HFFc6 (cell line): ENCODE measurements at regions not wholly inside any gene's neighbourhood (a gene's known extent, or its start where the extent isn't known, plus 50 kb on each side); places are given as distances from the start of the nearest gene placed in this dataset.

ENCODE experiments used
- DNase-seq: peaks from one replicate; pipeline ENCODE4 v3.0.0-alpha.2; 2018
- H3K27ac Mint-ChIP-seq: 2 replicates; pipeline ENCODE4 v1.8.0; 2020; ENCODE audit warnings: mild to moderate bottlenecking, mixed read lengths
- H3K27me3 Mint-ChIP-seq: 2 replicates; pipeline ENCODE4 v1.8.0; 2021; ENCODE audit warnings: mild to moderate bottlenecking, moderate library complexity, mixed read lengths; ENCODE audit not compliant: insufficient read depth
- H3K36me3 Mint-ChIP-seq: 2 replicates; pipeline ENCODE4 v1.8.0; 2021; ENCODE audit warnings: low read depth, mixed read lengths
- H3K4me1 Mint-ChIP-seq: 2 replicates; pipeline ENCODE4 v1.8.0; 2020; ENCODE audit warnings: low read depth, mixed read lengths
- H3K4me3 Mint-ChIP-seq: 2 replicates; pipeline ENCODE4 v1.8.0; 2020; ENCODE audit warnings: mild to moderate bottlenecking, moderate library complexity, mixed read lengths
- H3K9me3 Mint-ChIP-seq: 2 replicates; pipeline ENCODE4 v1.8.0; 2020; ENCODE audit warnings: mild to moderate bottlenecking, mixed read lengths
- TF ChIP-seq, protein P1 (sequence below): fragments of 200-600 bp; sonication (generic); IDR thresholded peaks from 2 replicates; pipeline ENCODE4 v1.5.0; 2021; ENCODE audit warnings: antibody characterized with exemption, mild to moderate bottlenecking

DNA sequence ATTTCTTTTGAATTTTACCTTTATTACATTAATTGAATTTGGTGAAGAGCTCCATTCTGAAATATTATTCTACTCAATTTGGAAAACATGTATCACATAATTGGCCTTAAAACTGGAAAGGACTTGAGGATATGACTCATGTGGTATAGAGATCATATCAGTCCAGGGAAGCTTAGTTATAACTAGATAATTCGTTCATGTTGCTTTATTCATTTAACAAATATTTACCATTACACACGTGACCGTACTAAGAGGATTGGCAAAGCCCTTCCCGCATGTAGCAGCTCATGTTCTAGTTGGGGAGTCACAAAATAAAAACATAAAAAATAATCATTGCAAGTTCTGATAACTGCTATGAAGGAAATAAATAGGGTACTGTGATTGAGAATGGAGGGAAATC lies 1816.5 kb downstream of the MAT2B start:
- Mint-ChIP-seq H3K36me3 (0 out of 2 replicates have a peak, but pooled peaks cover 6% of the 10 kb centered on the region), H3K4me3 (no peak overlapping the region), H3K9me3 (peaks cover 23% of the 10 kb centered on the region), H3K27ac (no peak overlapping the region), H3K4me1 (no peaks in the 10 kb centered on the region), H3K27me3 (no peaks in the 10 kb centered on the region; the same call in none of the 2 replicates)
- peak; percentile 3 for DNase-seq
- TF ChIP-seq, protein P1, sequence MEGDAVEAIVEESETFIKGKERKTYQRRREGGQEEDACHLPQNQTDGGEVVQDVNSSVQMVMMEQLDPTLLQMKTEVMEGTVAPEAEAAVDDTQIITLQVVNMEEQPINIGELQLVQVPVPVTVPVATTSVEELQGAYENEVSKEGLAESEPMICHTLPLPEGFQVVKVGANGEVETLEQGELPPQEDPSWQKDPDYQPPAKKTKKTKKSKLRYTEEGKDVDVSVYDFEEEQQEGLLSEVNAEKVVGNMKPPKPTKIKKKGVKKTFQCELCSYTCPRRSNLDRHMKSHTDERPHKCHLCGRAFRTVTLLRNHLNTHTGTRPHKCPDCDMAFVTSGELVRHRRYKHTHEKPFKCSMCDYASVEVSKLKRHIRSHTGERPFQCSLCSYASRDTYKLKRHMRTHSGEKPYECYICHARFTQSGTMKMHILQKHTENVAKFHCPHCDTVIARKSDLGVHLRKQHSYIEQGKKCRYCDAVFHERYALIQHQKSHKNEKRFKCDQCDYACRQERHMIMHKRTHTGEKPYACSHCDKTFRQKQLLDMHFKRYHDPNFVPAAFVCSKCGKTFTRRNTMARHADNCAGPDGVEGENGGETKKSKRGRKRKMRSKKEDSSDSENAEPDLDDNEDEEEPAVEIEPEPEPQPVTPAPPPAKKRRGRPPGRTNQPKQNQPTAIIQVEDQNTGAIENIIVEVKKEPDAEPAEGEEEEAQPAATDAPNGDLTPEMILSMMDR: no peak

DNA sequence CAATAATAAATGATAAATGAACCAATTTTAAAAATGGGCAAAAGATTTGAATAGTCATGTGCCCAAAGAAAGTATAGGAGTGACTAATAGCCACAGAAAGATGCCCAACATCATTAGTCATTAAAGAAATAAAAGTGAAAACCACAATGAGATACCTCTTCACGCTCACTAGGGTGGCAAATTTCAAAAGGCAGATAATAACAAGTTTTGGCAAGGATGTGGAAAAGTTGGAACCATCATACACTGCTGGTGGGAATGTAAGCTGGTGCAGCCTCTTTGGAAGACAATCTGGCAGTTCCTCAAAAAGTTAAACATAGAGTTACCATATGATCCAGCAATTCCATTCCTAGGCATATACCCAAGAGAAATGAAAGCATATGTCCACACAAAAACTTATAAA lies 1819.8 kb downstream of the MAT2B start:
- Mint-ChIP-seq H3K27me3 (no peaks in the 10 kb centered on the region; the same call in 1 of the 2 replicates), H3K9me3 (peaks cover 13% of the 10 kb centered on the region; the same call in 1 of the 2 replicates), H3K36me3 (0 out of 2 replicates have a peak, but pooled peaks cover 6% of the 10 kb centered on the region), H3K4me3 (no peak overlapping the region), H3K4me1 (no peaks in the 10 kb centered on the region), H3K27ac (no peak overlapping the region)
- no peak for DNase-seq
- TF ChIP-seq, protein P1: no peak

DNA sequence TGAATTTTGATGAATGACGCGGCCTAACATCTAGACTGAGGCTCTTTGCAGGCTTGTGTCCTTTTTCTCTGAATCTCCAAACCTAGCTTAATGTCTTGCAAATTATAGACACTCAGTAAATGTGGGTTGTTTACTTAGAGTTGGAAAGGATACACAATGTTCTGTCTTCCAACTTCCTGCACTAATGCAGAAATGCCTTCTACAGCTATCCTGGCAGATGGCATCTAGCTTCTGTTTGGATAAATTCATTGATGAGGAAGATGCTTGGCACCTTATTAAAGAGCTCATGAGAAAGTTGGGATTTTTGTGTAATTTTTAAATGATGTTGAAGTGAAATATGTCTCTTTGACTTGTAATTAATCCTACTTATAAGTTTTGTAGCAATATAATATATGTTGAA lies 1822.2 kb downstream of the MAT2B start:
- Mint-ChIP-seq H3K27me3 (no peaks in the 10 kb centered on the region; the same call in 1 of the 2 replicates), H3K9me3 (peaks cover 5% of the 10 kb centered on the region; the same call in 1 of the 2 replicates), H3K36me3 (no peaks in the 10 kb centered on the region), H3K4me3 (no peak overlapping the region), H3K4me1 (no peaks in the 10 kb centered on the region), H3K27ac (no peak overlapping the region)
- no peak for DNase-seq
- TF ChIP-seq, protein P1: no peak

DNA sequence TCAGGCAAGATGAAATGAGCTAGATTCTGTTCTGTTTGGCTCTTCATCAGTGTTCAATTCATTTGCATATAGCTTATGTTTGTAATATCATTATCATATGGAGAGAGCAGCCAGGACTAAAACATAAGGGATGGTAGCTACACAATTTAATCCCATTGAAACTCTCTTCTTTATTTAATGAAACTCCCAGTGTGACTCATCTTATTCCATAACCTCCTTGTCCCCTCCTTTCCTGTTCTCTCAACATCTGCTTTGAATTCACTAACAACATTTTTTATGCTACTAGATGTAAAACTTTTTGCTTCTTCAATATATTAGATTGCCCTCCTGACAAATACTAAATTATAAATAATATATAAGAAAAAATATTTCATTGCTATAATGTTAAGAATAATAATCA lies 1823.4 kb downstream of the MAT2B start:
- H3K4me1 Mint-ChIP-seq: no peaks in the 10 kb centered on the region
- H3K4me3 Mint-ChIP-seq: no peak overlapping the region
- TF ChIP-seq, protein P1: no peak
- H3K27ac Mint-ChIP-seq: no peak overlapping the region
- no peak for DNase-seq
- H3K36me3 Mint-ChIP-seq: no peaks in the 10 kb centered on the region
- no peaks in the 10 kb centered on the region; the same call in 1 of the 2 replicates for H3K27me3 Mint-ChIP-seq
- H3K9me3 Mint-ChIP-seq: peaks cover 4% of the 10 kb centered on the region; the same call in 1 of the 2 replicates

DNA sequence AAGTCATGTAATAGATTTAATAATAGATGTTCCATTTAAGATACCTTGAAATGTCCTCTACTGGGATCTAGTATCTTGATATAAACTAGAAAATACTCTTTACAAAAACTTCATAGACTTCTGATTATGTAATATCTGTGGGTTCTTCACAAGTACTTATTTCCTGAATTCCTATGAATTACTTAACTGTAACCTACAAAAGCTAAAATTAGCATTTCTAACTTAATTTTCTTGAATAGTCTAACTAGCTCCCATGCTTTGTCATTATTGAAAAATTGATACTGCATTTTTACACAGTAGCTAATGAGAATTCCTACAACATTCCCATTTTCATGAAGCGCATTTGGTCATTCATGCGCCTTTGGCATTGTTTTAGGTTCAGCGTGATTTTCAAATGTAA lies 1828.2 kb downstream of the MAT2B start:
- H3K27me3 Mint-ChIP-seq: no peaks in the 10 kb centered on the region
- TF ChIP-seq, protein P1: no peak
- peaks cover 8% of the 10 kb centered on the region for H3K9me3 Mint-ChIP-seq
- H3K4me3 Mint-ChIP-seq: no peak overlapping the region
- no peak overlapping the region for H3K27ac Mint-ChIP-seq
- no peak for DNase-seq
- no peaks in the 10 kb centered on the region for H3K36me3 Mint-ChIP-seq
- no peaks in the 10 kb centered on the region for H3K4me1 Mint-ChIP-seq

DNA sequence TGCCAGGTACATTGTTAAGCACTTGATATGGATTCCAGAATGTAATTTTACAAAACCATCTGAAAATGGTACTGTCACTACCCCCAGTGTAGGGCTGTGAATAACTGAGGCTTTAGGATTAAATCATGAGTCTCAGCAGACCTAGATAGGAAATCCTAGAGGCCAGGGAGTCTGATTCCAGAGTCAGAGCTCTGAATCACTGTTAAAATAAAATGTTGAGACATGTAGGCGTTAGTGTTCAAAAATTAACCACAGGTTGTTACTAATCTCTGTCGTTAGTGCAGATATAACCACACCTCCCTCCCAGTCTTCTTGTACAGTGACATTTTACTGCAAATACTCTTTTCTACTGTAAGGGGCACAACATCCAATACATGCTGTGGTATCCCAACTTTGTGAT lies 1828.8 kb downstream of the MAT2B start:
- DNase-seq: no peak
- Mint-ChIP-seq H3K9me3 (peaks cover 8% of the 10 kb centered on the region), H3K36me3 (no peaks in the 10 kb centered on the region), H3K27me3 (no peaks in the 10 kb centered on the region), H3K4me3 (no peak overlapping the region), H3K27ac (no peak overlapping the region), H3K4me1 (no peaks in the 10 kb centered on the region)
- TF ChIP-seq, protein P1: no peak
